GM12891 (cell line): ENCODE measurements at regions not wholly inside any gene's neighbourhood (a gene's known extent, or its start where the extent isn't known, plus 50 kb on each side); places are given as distances from the start of the nearest gene placed in this dataset.

Source experiments
- DNase-seq: peaks from one replicate; pipeline ENCODE4 v3.0.0; 2011; ENCODE audit warnings: low spot score; ENCODE audit not compliant: insufficient read length
- FAIRE-seq: peaks from 2 replicates; lab custom pipeline; 2011; peaks lifted over from hg19 to GRCh38; lab: Jason Lieb, UNC
- PAX5 ChIP-seq: IDR thresholded peaks from 2 replicates; pipeline ENCODE4 v1.6.1; 2011; ENCODE audit warnings: low read length, moderate library complexity, mild to moderate bottlenecking; ENCODE audit not compliant: insufficient read depth, severe bottlenecking
- POLR2A ChIP-seq: IDR thresholded peaks from 2 replicates; pipeline ENCODE4 v1.6.1; 2011; ENCODE audit warnings: low read depth, low read length, control low read depth
- POLR2AphosphoS5 ChIP-seq: IDR thresholded peaks from 2 replicates; pipeline ENCODE4 v1.6.1; 2011; ENCODE audit warnings: low read depth, low read length, control low read depth
- POU2F2 ChIP-seq: IDR thresholded peaks from 2 replicates; pipeline ENCODE4 v1.6.1; 2011; ENCODE audit warnings: low read depth, mild to moderate bottlenecking, control low read depth, low read length, moderate library complexity
- SPI1 ChIP-seq: IDR thresholded peaks from 2 replicates; pipeline ENCODE4 v1.6.1; 2011; ENCODE audit warnings: low read depth, low read length, control low read depth
- TAF1 ChIP-seq: IDR thresholded peaks from 2 replicates; pipeline ENCODE4 v1.6.1; 2011; ENCODE audit warnings: low read depth, low read length, control low read depth

GRCh38 chr18:26708806-26709716 is 156.4 kb downstream of the AQP4 start:
- FAIRE-seq (no peak), DNase-seq (no peak)
- TF ChIP-seq POLR2A (no peak), POLR2AphosphoS5 (no peak), PAX5 (no peak), POU2F2 (no peak), SPI1 (no peak), TAF1 (no peak)

DNA sequence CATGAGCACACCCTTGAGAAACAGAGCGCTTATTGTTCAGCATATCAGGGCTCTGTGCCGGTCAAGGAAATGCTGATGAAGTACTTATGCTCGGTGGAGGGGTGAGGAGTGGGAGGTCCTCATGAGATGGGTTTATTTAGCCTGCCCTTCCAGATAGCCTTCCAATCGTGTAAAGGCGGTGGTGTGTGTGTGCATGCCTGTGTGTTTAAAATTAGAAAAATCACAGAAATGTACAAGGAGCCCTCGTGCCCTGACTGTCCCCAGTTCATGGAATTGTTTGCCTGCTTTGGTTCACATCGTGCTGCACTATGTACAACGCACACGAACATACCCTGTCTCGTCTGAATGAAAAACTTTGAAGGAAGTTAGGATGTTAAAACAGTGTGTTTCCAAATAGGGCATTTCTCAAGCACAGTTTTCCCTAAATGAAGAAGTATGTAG is 158.6 kb downstream of the AQP4 start:
- DNase-seq (no peak), FAIRE-seq (no peak)
- no peak for TF ChIP-seq POLR2AphosphoS5

GRCh38 chr18:26705757-26706156 is 157.4 kb upstream of the KCTD1 start:
- TF ChIP-seq POU2F2: no peak
- no peak for TF ChIP-seq POLR2AphosphoS5
- TF ChIP-seq POLR2A: no peak
- no peak for TF ChIP-seq SPI1
- TF ChIP-seq PAX5: no peak
- no peak for TF ChIP-seq TAF1
- DNase-seq: no peak
- FAIRE-seq: no peak

GRCh38 chr18:26703170-26703930 is 155.0 kb upstream of the KCTD1 start:
- TF ChIP-seq SPI1 (no peak), POU2F2 (no peak), POLR2AphosphoS5 (no peak), PAX5 (no peak), TAF1 (no peak), POLR2A (no peak)
- FAIRE-seq: no peak
- no peak for DNase-seq

DNA sequence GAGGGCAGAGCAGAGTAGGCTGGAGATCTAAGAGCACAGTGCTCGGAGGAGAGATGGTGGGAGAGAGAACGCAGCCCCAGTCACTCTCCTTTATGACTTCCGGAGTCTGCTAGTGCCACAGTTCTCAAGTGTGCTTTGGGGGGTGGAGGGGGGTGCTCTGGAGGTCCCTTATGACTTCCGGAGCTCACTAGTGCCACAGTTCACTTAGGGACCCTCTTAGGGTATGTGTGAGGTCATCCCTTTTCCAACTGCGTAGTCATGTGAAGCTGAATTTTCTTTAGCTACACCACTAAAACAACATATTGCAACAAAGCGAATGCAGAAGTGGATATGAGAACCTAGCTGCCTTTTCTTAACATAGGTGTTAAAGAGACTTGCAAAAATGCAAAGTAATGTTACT is 153.7 kb upstream of the KCTD1 start:
- FAIRE-seq: peak; percentile 16
- TF ChIP-seq TAF1: no peak
- TF ChIP-seq POU2F2: no peak
- TF ChIP-seq POLR2AphosphoS5: no peak
- DNase-seq: no peak

- no peak for FAIRE-seq
- TF ChIP-seq SPI1 (no peak), POLR2A (no peak), POLR2AphosphoS5 (no peak), PAX5 (no peak), TAF1 (no peak), POU2F2 (no peak)
- no peak for DNase-seq
Measured at GRCh38 chr18:26700728-26701127, 152.4 kb upstream of the KCTD1 start.

DNA sequence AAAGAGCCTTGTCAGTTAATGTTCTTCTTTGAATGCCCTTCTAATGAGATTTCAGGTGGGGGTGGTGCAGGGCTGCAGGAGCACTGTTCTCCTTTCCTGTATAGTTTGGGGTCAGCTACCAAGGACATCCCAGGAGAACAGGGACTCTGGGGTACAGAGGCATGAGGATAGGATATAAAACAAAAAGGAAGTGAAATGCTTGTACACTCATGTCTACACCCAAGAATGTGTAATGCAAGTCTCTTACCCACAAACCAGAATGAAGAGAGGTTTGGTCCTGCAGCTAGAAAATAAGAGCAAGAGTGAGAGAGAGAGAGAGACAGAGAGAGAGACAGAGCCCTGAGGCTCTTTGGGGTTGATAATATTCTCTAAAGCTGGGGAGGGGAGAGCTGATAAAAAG is 151.8 kb upstream of the KCTD1 start:
- TF ChIP-seq POU2F2 (no peak), POLR2A (no peak), POLR2AphosphoS5 (no peak), SPI1 (peak; percentile 72)
- FAIRE-seq (no peak), DNase-seq (no peak)

- FAIRE-seq: no peak
- no peak for TF ChIP-seq TAF1
- TF ChIP-seq POU2F2: no peak
- TF ChIP-seq SPI1: no peak
- no peak for TF ChIP-seq POLR2A
- no peak for TF ChIP-seq POLR2AphosphoS5
- TF ChIP-seq PAX5: no peak
- no peak for DNase-seq
Measured at GRCh38 chr18:26697186-26697884, 149.0 kb upstream of the KCTD1 start.

DNA sequence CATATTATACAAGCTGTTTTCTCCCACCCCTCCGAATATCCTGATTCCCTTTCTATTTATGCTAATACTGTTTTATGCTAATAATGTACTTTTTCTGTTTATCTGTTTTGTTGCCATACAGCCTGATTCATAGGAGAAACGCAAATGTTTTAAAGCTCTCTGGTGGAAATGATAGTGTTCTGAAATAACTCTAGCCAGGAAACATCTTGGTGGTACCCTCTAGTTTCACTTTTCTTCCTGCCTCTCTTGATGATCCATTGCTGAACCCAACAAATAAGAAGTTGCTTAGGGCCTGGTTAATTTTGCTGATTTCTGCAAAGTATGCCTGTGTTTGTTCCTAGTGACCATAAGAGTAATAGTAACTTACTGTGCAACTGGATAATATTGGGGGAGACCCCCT is 148.4 kb upstream of the KCTD1 start:
- no peak for TF ChIP-seq POLR2AphosphoS5
- TF ChIP-seq PAX5: no peak
- no peak for TF ChIP-seq POU2F2
- no peak for TF ChIP-seq POLR2A
- TF ChIP-seq SPI1: no peak
- DNase-seq (no peak), FAIRE-seq (no peak)

DNA sequence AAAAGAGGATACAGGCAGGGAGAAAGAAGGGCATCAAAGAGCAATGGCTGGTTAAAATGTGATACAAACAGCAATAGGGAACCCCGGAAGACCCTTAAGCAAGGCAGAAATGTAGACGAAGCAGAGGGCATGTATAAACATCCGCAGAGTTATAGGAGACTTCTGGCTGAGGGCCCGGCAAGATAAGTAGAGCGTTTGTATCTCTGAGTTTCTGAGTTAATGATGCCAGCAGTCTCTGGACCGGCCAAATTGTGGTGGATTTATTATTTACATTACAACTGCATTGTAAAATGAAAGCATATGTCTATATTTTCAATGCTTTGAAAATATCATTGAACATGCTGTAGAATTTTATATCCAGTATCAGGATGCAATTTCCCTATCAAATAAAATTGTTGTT is 148.0 kb upstream of the KCTD1 start:
- FAIRE-seq (no peak), DNase-seq (no peak)
- no peak for TF ChIP-seq POU2F2
- TF ChIP-seq POLR2A: no peak
- no peak for TF ChIP-seq TAF1
- TF ChIP-seq POLR2AphosphoS5: no peak
- TF ChIP-seq SPI1: no peak
- TF ChIP-seq PAX5: no peak
